ENCODE measurements at regions not wholly inside any gene's neighbourhood (a gene's known extent, or its start where the extent isn't known, plus 50 kb on each side); places are given as distances from the start of the nearest gene placed in this dataset.

GRCh38 chr2:156005531-156005930, 327.0 kb downstream of the NR4A2 start:
- intact Hi-C loops (cut with micrococcal nuclease) (no loop called here), in situ Hi-C loops (cut with MboI) (no loop called here)
- Histone ChIP-seq H3K36me3 (ENCODE audit: control insufficient read depth, insufficient read depth, low read length) (no peaks in the 10 kb centered on the region), H3K27me3 (ENCODE audit: control insufficient read depth in 2 of 2, insufficient read depth in 2 of 2, low read length in 2 of 2) (no peaks in the 10 kb centered on the region), H3K4me1 (replicated peaks in 1 of 2; ENCODE audit: control insufficient read depth in 2 of 2, insufficient read depth in 2 of 2, low read length in 2 of 2) (peaks cover 0 to 6% of the 10 kb centered on the region in 2 experiments; a peak in 1 of 5 replicates), H3K4me3 (no peak overlapping the region), H3K9ac (ENCODE audit: insufficient read depth in 1 of 2, low read depth in 2 of 2, low read length in 2 of 2) (no peak overlapping the region), H3K9me3 (replicated peaks; ENCODE audit: control insufficient read depth, insufficient read depth, low read depth, low read length) (no peaks in the 10 kb centered on the region), H4K20me1 (replicated peaks; ENCODE audit: control insufficient read depth, insufficient read depth, low read length) (no peaks in the 10 kb centered on the region), H3K9me1 (ENCODE audit: control insufficient read depth, insufficient read depth, low read length) (no peaks in the 10 kb centered on the region), H3K79me2 (ENCODE audit: control insufficient read depth, insufficient read depth, low read length) (no peaks in the 10 kb centered on the region), H3K4me2 (ENCODE audit: insufficient read depth, low read length) (no peak overlapping the region), H3K27ac (ENCODE audit: extremely low read depth, low read depth, low read length) (no peak overlapping the region), H2AFZ (ENCODE audit: low read depth, low read length) (no peak overlapping the region)
- ChIA-PET POLR2A (interaction anchor here (0.5 to 1.0 kb wide), 2 partner anchors 28 to 884 kb away, joined by 3 read pairs; no protein-coding TSS in a partner anchor), CTCF (ENCODE audit: low intra/inter-chr PET ratio) (no interaction called here)
- WGBS (ENCODE audit: insufficient coverage, low coverage, missing lambda C conversion rate), result 14% methylated on average over 7 of the region's 7 CpGs
- ATAC-seq, result no peak
- no peak for TF ChIP-seq ELF1 (tag; IDR thresholded peaks at IDR 0.05)
- TF ChIP-seq ZNF583 (CRISPR knock-in tag; IDR thresholded peaks at IDR 0.05), result no peak
- TF ChIP-seq, protein P1, sequence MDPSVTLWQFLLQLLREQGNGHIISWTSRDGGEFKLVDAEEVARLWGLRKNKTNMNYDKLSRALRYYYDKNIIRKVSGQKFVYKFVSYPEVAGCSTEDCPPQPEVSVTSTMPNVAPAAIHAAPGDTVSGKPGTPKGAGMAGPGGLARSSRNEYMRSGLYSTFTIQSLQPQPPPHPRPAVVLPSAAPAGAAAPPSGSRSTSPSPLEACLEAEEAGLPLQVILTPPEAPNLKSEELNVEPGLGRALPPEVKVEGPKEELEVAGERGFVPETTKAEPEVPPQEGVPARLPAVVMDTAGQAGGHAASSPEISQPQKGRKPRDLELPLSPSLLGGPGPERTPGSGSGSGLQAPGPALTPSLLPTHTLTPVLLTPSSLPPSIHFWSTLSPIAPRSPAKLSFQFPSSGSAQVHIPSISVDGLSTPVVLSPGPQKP (CRISPR knock-in tag; IDR thresholded peaks at IDR 0.05), result no peak
- no peak for TF ChIP-seq TFAM (CRISPR knock-in tag; conservative IDR thresholded peaks at IDR 0.05)
- TF ChIP-seq GABPB2 (CRISPR knock-in tag; conservative IDR thresholded peaks at IDR 0.05), result no peak
- TF ChIP-seq HMG20A (CRISPR knock-in tag; conservative IDR thresholded peaks at IDR 0.05), result no peak
- no peak for TF ChIP-seq KLF16 (IDR thresholded peaks at IDR 0.05)
- no peak for TF ChIP-seq ZNF740 (CRISPR knock-in tag; IDR thresholded peaks at IDR 0.05)
- TF ChIP-seq ZNF740 (tag; IDR thresholded peaks at IDR 0.05), result no peak
- no peak for TF ChIP-seq HSF4 (CRISPR knock-in tag; IDR thresholded peaks at IDR 0.05; ENCODE audit: borderline replicate concordance)
- TF ChIP-seq ZBTB33 (CRISPR knock-in tag; IDR thresholded peaks at IDR 0.05), result no peak
- FAIRE-seq, result no peak
- no TSS peak for BruUV-seq (replicated peaks)
- no peak for DNase-seq (ENCODE audit: extremely low read depth in 1 of 4, low spot score in 3 of 4)

Data from K562 (cell line).